Calu3 (cell line): ENCODE measurements at regions not wholly inside any gene's neighbourhood (a gene's known extent, or its start where the extent isn't known, plus 50 kb on each side); places are given as distances from the start of the nearest gene placed in this dataset.

Source experiments
- BruUV-seq: library from RNA; stranded (reverse); fragments of 400-500 nt; replicated peaks from 2 replicates; lab custom pipeline; 2021; lab: Mats Ljungman, UMichigan
- CTCF ChIA-PET: fragments of 300-600 bp; sonication (Branson Sonifier 250); formaldehyde crosslinking; loops from one replicate; lab custom pipeline; 2022; ENCODE audit warnings: antibody characterized with exemption; lab: Charles Lee
- DNase-seq: peaks from one replicate; pipeline ENCODE4 v3.0.0; 2022
- H3K27ac Mint-ChIP-seq: one replicate; pipeline ENCODE4 v1.8.0; 2022; ENCODE audit warnings: mixed read lengths; ENCODE audit not compliant: unreplicated experiment
- H3K27me3 Mint-ChIP-seq: one replicate; pipeline ENCODE4 v1.8.0; 2022; ENCODE audit warnings: mixed read lengths; ENCODE audit not compliant: unreplicated experiment
- H3K36me3 Mint-ChIP-seq: one replicate; pipeline ENCODE4 v1.8.0; 2022; ENCODE audit warnings: mild to moderate bottlenecking, moderate library complexity, mixed read lengths; ENCODE audit not compliant: insufficient read depth, unreplicated experiment
- H3K4me1 Mint-ChIP-seq: one replicate; pipeline ENCODE4 v1.8.0; 2022; ENCODE audit warnings: mild to moderate bottlenecking, low read depth, mixed read lengths; ENCODE audit not compliant: unreplicated experiment
- H3K4me3 Mint-ChIP-seq: one replicate; pipeline ENCODE4 v1.8.0; 2022; ENCODE audit warnings: mild to moderate bottlenecking, low read depth, moderate library complexity, mixed read lengths; ENCODE audit not compliant: unreplicated experiment
- H3K9me3 Mint-ChIP-seq: one replicate; pipeline ENCODE4 v1.8.0; 2022; ENCODE audit warnings: low read depth, mixed read lengths; ENCODE audit not compliant: unreplicated experiment
- CTCF ChIP-seq: fragments of 200-600 bp; IDR thresholded peaks from one replicate; pipeline ENCODE4 v1.8.0; 2022; ENCODE audit warnings: antibody characterized with exemption; ENCODE audit not compliant: unreplicated experiment
- intact Hi-C: fragments of 100-400 bp; cut with micrococcal nuclease; formaldehyde crosslinking; loops from one replicate; pipeline ENCODE4 v1.10.0; 2022; ENCODE audit not compliant: unreplicated experiment

- intact Hi-C loops, result no loop called here
- Mint-ChIP-seq H3K27ac (peak overlapping the region; percentile 86), H3K27me3 (no peaks in the 10 kb centered on the region), H3K9me3 (peaks cover 2% of the 10 kb centered on the region), H3K4me1 (peaks cover 43% of the 10 kb centered on the region), H3K36me3 (peaks cover 12% of the 10 kb centered on the region), H3K4me3 (no peak overlapping the region)
- BruUV-seq, result no TSS peak
- no peak for TF ChIP-seq CTCF
- DNase-seq, result no peak
- CTCF ChIA-PET, result no interaction called here
These were observed 78.0 kb upstream of the LHFPL2 start for GRCh38 chr5:78726571-78726970.

- Mint-ChIP-seq H3K36me3 (peaks cover 12% of the 10 kb centered on the region), H3K4me1 (peaks cover 45% of the 10 kb centered on the region), H3K9me3 (peaks cover 2% of the 10 kb centered on the region), H3K27me3 (no peaks in the 10 kb centered on the region), H3K4me3 (no peak overlapping the region), H3K27ac (no peak overlapping the region)
- CTCF ChIA-PET, result no interaction called here
- TF ChIP-seq CTCF, result no peak
- BruUV-seq, result no TSS peak
- intact Hi-C loops, result no loop called here
- DNase-seq, result no peak
These were observed 77.4 kb upstream of the LHFPL2 start for GRCh38 chr5:78726003-78726402.

GRCh38 chr5:78724061-78724460, 75.5 kb upstream of the LHFPL2 start:
- peaks cover 12% of the 10 kb centered on the region for H3K36me3 Mint-ChIP-seq
- H3K4me1 Mint-ChIP-seq, result peaks cover 49% of the 10 kb centered on the region
- intact Hi-C loops, result no loop called here
- no peak for TF ChIP-seq CTCF
- CTCF ChIA-PET, result interaction anchor here (1.3 kb wide), 1 partner anchor 24 kb away, joined by 3 read pairs; no protein-coding TSS in a partner anchor
- no TSS peak for BruUV-seq
- no peak overlapping the region for H3K4me3 Mint-ChIP-seq
- H3K27ac Mint-ChIP-seq, result no peak overlapping the region
- H3K27me3 Mint-ChIP-seq, result no peaks in the 10 kb centered on the region
- no peaks in the 10 kb centered on the region for H3K9me3 Mint-ChIP-seq
- DNase-seq, result no peak

GRCh38 chr5:78720997-78721396, 72.4 kb upstream of the LHFPL2 start:
- CTCF ChIA-PET, result interaction anchor here (0.6 to 1.4 kb wide), 3 partner anchors 8 to 363 kb away, joined by 4 to 6 read pairs (median 5); no protein-coding TSS in a partner anchor
- H3K36me3 Mint-ChIP-seq, result peaks cover 4% of the 10 kb centered on the region
- H3K4me3 Mint-ChIP-seq, result no peak overlapping the region
- no TSS peak for BruUV-seq
- H3K9me3 Mint-ChIP-seq, result no peaks in the 10 kb centered on the region
- H3K27ac Mint-ChIP-seq, result peak overlapping the region; percentile 5
- H3K4me1 Mint-ChIP-seq, result peaks cover 49% of the 10 kb centered on the region
- no peaks in the 10 kb centered on the region for H3K27me3 Mint-ChIP-seq
- intact Hi-C loops, result no loop called here
- no peak for TF ChIP-seq CTCF
- DNase-seq, result no peak
